ENCODE measurements at regions not wholly inside any gene's neighbourhood (a gene's known extent, or its start where the extent isn't known, plus 50 kb on each side); places are given as distances from the start of the nearest gene placed in this dataset.

DNA sequence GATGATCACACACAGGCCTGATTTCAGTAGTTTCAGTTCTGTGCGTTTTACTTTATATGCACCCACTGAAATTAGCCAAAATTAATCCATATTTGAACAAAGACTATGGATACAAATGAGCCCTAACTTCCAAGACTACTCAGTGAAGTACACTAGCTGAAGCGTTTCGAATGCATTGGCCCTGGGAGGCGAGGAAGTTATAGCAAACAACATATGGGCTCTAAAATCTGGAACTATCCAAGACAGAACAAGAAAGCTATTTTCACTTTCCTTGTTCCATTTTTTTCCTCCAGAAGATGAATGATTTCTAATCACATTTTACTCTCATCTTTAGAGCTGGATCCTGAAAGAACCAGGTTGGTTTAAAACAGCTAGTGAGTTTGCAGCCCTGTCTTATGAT, 399.4 kb upstream of the HNRNPA3 start:
- no peak for DNase-seq (ENCODE audit: low spot score)

DNA sequence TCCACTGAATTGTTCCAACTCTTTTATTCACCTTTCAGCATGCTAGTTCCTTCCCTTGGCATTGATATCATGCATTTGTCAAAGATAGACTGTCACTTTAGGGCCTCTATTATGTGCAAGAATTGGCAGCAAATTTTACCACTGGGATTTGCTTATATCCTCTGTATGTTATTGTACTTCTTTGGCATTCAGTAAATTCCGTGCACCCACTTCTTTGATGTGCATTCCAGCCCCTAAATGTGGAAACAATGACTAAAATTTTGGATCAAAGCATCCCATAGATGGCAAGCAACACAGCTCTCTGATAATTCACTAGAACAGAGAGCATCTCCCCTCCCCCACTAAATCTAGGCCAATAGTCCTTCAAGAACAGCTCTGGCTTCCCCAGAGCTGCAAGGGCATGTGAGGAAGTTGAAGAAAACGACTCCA, 399.0 kb upstream of the HNRNPA3 start:
- DNase-seq (ENCODE audit: low spot score): no peak

DNA sequence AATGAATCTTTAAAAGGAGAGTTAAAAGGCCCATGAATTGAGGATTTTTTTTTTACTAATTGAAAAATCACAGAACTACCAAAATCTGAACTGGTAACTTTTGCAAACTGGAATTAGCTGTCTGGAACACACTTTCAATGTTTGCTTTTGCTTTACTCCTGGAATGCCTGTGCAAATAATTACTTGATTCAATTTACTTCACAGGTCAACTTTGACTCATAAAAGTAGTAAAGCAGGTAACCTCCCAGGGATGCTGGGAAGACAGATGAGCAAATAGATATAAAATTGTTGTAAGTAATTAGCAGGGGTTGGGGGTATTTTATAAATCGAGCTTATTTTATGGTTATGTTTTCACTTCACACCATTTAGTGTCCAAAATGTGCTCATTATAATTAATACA, 398.3 kb upstream of the HNRNPA3 start:
- DNase-seq (ENCODE audit: low spot score): no peak

DNA sequence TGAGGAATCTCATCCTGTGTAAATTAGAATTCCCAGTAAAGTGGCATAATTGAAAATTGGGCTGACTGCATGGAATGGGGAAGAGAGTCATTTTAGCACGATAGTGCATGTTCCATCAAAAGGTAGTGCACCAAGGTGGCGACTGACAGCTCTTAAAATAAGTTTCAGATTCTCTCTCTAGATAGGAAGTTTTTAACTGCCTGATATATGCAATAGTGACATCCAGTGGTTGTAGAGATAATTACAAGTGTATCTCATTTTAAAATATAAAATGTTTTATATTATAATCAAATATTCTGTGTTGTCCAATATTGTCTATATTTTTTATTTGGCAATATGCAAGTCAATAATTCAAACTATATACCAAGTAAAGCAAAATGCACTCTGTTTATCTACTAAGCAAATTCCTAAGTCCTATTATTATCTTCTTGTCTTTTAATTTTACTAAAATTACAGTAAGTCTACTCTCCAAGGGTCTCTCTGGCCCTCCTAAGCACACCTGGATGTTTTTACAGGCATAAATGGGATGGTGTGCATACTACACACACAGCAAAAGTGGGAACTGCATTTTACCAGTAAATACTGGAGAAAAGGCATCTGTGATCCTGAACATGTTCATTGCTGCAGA, 397.7 kb upstream of the HNRNPA3 start:
- DNase-seq (ENCODE audit: low spot score): no peak

DNA sequence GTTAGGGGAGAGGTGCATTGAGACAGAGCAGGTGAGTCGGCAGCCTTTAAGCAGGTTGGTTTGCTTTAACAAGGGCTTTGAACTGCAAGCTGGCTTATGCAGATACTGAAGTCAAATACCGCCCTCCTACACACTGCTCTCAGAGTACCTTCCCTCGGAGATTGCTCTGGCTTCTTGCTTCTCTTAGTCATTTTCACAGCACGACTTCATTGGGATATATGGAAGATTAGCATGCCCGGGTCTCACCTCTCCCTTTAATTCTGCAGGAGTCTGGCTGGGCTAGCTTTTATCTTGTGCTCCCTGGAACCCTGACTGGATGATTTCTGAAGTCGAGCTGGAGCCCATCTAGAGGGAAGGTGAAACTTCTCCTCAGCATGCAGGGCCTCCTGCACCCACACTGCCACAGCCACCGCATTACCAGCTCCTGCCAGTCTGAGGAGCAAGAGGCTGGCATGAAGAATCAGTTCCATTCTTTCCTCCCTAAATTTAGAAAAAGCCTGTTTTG, 395.5 kb upstream of the HNRNPA3 start:
- DNase-seq (ENCODE audit: low spot score): no peak

DNA sequence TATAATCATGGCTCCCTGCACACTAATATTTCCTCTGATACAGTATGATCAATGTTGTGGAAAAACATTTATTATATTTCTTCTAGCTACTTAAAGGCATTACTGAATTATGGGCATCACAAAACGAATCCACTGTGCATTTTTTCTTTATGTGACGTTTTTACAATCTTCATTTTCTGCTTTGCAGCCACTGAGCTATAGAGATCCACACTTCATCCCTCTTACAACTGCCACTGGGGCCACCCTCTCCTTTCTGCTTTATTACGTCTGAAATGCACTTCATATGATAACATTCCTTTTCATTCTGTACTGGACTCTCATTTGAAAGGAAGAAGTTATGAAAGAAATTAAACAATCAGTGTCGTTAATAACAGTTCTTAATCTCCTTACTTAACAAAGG, 394.5 kb upstream of the HNRNPA3 start:
- DNase-seq (ENCODE audit: low spot score): no peak

DNA sequence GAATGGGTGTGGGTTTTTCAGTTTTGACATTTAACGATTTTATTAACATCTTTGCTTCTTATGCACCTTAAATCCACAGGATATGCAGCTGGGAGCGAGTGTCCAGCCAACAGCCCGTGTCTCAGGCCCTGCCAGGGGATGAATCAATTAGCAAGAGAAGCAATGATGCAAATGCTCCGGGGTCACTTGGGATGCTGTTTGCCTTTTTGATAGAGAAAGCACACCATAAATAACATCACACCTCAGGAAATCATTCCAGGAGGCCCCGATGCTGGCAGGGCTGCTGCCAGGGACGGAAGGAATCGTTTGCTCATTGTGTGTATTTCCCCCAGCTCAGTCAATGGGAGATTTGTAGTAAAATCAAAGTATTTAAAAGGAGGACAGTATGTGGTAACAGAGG, 394.0 kb upstream of the HNRNPA3 start:
- DNase-seq (ENCODE audit: low spot score): no peak

DNA sequence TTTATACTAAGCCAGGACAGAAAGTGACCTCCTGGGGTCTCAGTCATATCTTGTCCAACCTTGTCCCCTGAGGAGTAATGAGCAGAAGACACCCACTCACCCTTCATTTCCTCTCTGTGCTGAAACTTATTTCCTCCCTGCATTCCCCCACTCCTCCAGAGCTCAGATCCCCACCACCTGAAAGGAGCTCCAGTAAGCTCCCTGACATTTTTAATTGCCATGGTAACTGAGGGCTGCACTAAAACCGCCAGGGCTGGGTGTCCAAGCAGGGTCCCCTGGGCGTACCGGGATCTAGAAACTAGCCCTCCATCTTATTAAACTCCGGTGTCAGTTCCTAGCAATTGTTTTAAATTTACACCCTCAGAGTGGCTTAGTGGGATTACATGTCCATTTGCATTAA, 393.3 kb upstream of the HNRNPA3 start:
- DNase-seq (ENCODE audit: low spot score): no peak

DNA sequence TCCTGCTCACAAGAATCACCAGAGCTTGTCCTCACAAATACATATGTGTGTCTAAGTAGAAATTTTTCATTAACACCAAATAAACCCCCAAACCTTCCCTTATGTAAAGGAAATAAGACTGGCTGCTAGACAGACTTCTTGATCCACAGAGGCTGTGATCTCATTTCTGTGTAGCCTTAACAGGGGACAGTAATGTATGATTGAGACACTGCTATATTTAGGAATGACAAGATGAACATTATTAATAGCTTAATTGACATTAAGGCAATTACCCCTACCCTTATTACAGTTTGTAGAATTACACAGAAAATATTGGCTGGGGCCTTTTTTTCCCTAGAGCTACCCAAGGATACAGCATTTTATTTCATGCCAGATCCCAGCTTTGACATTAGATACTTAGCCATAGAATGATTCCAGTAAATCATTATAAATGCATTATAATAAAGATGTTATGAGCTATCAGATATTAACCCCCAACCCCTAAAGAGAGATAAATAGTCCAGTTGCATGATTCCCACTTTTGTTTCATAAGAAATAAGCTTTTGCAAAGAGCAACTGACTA, 392.1 kb upstream of the HNRNPA3 start:
- no peak for DNase-seq (ENCODE audit: low spot score)

DNA sequence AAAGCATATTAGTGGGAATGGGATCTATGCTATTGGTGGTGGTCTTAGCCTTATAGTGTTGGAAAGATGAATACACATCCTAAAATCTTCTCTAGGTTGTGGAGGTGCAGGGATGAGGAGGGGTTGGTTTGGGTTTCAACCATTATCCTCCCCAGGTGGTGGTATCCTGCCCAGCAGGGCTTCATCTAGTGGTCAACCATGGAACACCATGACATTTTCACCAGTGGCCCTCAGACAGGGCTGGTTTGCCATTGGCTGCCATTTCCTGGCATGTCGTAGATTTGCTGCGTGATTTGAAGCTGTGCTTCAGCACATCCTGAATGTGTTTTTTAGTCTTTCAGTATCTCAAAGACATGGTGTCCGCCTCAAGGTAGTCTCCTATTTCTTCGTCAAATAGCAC, 391.2 kb upstream of the HNRNPA3 start:
- DNase-seq (ENCODE audit: low spot score): no peak

DNA sequence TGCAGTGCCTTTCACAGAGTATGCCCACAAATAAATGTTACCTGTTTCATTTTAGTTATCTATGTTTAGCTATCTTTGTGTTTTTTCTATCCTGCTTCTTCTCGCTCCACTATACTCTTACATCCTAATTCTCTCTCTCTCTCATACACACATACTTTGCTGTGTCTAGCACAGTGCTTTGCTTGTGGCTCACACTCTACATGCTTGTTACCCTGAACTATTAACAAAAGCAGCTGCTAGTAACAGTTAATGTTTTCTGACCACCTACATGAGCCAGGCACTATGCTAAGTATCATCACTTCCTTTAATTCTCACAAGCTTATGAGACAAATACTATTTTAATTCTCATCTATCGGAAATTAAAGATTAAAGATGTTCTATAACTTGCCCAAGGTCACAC, 390.5 kb upstream of the HNRNPA3 start:
- no peak for DNase-seq (ENCODE audit: low spot score)

DNA sequence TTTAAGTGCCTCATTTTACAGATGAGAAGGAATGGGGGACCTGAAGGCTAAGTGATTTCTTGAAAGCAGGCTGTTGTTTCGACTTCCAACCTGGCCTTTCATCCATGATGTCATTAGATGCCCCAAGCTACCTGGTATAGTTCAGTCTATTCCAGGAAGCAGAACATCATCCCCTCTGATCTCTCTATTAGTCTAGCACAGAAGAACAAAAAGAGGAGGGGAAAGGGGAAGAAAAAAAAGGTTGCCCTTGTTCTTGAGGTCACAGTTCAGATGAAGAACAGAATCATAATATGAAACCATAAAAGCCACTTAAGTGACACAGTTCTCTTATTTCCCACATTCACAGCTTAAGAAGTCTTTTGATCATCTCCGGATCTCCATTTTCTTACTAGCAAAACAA, 386.2 kb upstream of the HNRNPA3 start:
- no peak for DNase-seq (ENCODE audit: low spot score)

DNA sequence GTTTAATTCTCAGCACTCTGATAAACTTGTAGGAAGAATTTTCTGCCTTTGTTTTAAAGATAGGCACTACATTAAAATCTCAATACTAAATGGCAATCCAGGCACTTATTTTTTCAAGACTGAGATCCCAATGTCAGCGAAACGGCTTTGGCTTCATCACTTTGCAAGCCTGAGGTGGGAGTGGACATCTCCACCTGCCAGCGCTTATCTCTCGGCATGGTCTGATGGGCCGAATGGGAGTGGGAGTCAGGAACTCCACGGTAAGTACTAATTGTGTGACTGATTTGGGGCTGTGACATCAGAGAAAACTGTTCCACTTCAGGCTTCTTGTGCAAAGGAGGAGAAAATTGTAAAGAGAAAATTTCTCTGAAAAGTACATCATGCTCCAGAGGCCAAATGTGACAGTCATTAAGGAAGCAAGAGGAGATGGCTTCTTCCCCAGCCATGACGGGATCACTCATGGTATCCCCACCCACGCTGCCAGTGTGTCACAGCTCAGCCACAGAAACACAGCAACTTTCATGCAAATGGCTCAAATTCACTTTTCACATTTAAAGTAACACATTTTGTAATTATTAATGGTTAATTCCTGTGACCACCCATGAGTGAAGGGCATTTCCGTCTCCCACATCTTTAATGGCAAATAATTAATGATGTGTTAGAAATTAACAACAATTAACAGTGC, 385.5 kb upstream of the HNRNPA3 start:
- DNase-seq (ENCODE audit: low spot score): no peak

DNA sequence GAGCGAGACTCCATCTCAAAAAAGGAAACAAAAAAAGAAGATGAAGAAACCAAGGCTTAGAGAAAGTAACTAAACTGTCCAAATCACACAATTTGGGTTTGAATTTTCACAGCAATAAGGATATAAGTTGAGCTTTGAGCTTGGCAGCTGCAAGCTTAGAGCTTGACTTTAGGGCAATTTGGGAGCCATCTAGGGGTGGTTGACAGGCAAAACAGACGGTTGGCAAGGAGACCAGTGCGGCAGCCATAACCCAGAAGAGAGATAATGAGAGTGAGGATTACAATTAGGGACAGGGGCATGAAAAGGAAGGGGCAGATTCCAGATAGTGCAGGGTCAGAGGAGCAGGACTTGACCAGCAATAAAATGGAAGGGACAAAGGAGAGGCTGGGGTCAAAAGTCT, 382.2 kb upstream of the HNRNPA3 start:
- no peak for DNase-seq (ENCODE audit: low spot score)

DNA sequence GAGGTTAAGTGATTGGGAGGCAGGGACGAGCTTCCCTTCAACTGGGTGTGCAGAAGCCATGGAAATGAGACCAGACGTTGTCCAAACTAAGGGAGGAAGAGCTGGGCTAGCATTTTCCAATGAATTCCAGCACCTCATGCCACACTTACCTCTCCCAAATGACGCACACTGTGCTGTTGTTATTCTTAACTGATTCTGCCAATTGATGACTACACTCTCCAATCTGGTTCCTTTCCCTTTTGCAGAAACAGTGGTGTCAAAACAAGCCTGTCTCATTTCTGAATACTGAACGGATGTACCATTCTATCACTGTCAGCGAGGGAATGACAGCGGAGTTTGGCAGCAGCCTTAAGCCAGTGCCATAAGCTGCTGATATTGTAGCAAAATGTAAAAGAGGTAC, 380.5 kb upstream of the HNRNPA3 start:
- no peak for DNase-seq (ENCODE audit: low spot score)

DNA sequence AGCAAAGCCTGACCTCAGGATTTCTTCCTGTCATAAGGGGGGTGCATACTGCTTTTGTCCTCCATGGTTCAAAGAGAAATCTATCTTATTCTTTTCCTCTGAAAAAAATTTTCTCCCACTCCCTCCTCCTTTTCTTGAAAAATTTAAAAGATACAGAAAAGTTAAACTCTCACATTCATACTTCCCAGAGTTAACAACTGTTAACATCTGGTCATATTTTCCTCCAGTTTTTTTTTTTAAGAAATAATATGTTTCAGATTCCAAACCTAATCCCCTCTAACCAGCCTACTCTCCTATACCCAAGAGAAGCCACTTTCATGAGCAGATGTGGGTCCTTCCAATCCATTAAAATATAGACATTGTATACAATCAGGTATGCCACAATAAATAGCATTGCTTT, 378.9 kb upstream of the HNRNPA3 start:
- DNase-seq (ENCODE audit: low spot score): no peak

DNA sequence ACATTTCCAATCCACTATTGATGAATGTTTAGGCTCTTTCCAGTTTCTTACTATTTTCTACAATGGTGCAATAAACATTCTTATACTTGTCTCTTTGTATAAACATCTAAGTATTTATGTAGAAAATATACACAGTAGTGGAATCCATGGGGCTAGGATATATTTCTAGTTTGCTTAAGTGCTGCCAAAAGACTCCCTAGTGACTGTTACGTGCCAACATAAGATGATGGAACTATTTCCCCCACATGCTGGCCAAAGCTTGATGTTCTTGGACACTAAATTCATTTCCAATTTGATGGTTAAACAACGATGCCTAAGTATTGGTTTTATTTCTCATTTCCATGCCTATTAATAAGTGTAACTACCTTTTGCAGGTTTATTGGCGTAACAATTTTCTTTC, 378.4 kb upstream of the HNRNPA3 start:
- no peak for DNase-seq (ENCODE audit: low spot score)

DNA sequence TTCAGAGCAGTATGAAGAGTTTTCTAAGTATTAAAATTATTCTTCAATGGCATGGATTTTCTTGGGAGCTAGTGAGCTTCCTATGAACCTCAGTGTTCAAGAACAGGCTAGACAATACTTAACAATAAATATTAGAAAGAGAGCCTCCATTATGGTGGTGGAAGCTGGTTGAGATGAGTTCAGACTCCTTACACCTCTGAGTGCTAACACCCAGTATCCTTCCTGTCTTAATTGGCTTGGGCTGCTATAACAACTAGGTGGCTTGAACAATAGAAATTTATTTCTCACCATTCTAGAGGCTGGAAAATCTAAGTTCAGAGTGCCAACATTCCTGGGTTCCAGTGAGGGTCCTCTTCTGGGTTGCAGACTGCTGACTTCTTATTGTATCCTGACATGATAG, 369.4 kb upstream of the HNRNPA3 start:
- no peak for DNase-seq (ENCODE audit: low spot score)

DNA sequence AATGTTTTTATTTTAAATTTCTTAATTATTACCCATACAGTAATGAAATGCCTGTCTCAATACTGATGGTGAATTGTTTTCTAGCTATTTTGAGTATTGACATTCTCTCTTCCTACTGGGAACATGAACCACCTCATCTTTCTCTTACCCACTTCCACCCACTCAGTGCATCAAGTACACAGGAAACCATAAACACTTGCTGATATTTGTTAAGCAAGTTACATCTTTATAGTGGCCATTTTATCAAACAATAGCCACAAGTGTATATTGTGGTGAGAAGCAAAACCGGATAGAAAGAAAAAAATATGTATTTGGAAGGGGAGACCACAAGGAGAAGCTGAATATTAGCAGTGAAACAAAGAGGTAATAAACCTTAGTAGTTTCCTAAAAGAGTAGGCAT, 368.1 kb upstream of the HNRNPA3 start:
- no peak for DNase-seq (ENCODE audit: low spot score)

DNA sequence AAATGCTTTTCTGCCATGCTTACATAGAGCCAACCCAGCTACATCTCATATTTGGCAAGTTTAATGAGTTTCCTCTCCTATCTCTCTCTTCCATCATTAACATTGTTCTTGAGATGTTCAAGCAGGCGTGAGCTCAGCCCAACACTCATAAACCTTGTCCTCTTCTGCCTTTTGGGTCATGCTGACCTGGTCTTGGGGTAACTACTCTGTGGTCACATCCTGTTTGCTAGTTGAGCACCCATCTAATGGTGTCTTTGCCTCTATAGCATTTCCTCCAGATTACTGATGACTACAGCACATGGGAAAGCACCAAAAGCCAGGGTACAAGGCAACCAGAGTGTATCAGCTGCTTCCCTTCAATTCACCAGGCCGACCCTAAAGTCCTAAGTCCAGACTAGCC, 366.9 kb upstream of the HNRNPA3 start:
- DNase-seq (ENCODE audit: low spot score): no peak

DNA sequence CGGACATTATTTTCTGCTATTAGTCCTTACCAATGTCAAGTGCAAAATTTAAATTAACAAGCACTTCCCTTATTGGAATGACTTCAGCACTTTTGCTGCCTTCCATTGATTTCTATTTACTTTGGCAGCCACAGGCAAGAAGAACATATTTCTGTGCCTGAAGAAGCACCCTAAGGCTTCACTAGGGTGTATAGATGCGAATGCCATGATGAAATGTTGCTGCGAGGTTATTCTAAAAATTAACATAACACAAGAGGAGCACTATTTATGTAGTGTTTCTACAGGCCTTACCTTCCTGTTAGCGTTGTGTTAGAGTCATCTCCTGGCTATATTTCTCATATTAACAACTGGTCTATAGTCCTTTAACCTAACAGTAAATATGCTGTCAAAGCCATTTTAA, 365.0 kb upstream of the HNRNPA3 start:
- no peak for DNase-seq (ENCODE audit: low spot score)

DNA sequence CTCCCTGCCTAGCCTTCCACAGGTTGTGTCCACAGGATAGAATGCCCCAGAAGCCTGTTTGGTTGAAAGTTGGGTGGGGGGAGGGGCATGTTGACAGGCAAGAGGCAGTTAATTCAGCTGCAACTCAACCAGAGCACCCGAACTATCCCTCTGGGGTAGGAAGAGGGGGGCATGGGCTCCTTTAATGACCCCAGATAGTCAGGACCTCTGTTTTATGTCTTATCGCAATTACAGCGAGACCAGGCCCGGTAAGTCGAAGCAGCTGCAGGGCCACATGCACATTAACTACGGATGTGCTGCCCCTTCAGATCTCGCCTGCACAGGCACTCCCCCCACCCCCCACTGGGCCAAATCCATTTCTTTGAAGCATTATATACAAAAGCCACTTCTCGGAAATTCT, 363.8 kb upstream of the HNRNPA3 start:
- no peak for DNase-seq (ENCODE audit: low spot score)

DNA sequence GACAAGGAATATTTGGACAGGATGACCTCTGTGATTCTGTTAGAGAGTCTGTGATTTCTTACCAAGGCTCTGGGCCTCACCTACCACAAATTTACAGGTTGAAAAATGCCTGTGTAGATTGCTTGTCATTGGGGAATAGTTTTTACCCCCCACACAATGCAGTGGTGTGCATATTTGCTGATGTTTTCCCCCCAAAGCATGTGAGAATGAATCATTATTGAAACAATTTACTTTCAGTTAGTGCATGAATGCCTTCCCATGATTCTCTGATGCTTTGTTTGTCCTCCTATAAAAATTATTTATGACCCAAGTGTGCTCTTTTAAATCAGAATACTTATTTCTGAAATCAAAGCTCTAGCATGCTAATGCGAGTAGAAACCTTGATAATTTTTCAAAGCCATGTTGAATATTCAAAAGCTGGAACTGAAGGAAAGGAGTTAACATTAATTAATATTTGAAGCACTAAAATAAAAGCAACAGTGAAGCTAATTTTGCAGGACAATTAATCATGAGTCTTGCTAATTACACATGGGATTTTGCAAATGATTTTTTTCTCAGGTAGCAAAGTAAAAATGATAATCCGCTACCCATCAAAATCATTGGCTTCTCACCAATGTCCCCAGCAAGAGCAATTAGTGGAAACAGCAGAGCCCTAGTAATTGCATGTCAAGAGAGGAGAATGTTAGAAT, 361.2 kb upstream of the HNRNPA3 start:
- no peak for DNase-seq (ENCODE audit: low spot score)
